ENCODE measurements at regions not wholly inside any gene's neighbourhood (a gene's known extent, or its start where the extent isn't known, plus 50 kb on each side); places are given as distances from the start of the nearest gene placed in this dataset.

- TF ChIP-seq, protein P1, sequence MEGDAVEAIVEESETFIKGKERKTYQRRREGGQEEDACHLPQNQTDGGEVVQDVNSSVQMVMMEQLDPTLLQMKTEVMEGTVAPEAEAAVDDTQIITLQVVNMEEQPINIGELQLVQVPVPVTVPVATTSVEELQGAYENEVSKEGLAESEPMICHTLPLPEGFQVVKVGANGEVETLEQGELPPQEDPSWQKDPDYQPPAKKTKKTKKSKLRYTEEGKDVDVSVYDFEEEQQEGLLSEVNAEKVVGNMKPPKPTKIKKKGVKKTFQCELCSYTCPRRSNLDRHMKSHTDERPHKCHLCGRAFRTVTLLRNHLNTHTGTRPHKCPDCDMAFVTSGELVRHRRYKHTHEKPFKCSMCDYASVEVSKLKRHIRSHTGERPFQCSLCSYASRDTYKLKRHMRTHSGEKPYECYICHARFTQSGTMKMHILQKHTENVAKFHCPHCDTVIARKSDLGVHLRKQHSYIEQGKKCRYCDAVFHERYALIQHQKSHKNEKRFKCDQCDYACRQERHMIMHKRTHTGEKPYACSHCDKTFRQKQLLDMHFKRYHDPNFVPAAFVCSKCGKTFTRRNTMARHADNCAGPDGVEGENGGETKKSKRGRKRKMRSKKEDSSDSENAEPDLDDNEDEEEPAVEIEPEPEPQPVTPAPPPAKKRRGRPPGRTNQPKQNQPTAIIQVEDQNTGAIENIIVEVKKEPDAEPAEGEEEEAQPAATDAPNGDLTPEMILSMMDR (IDR thresholded peaks at IDR 0.05; ENCODE audit: borderline replicate concordance, extremely low read depth, low read length, poor library complexity, severe bottlenecking) = no peak
- no peak for TF ChIP-seq EZH2 (IDR thresholded peaks at IDR 0.05; ENCODE audit: borderline replicate concordance, low read depth, low read length, severe bottlenecking)
Observed at GRCh38 chr21:25024639-25025038, 582.6 kb downstream of the MRPL39 start.

All from DND-41 (cell line).